ENCODE measurements at regions not wholly inside any gene's neighbourhood (a gene's known extent, or its start where the extent isn't known, plus 50 kb on each side); places are given as distances from the start of the nearest gene placed in this dataset.

DNA sequence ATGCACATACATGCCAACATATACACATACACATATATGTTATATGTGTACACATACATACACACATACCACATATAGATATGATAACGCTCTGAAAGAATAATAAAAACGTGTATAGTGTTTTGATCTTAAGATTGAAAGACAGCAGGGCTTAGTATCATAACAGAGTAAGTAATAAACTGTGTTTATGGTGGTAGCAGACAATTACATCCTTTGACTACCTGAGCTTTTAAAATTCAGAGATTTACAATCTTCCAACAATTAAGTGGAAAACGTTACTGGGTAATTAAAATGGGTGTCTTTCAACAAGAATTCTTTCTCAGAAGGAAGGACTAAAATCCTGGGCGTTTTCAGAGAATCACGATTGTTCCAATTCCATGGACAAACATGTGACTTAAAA lies 552.4 kb downstream of the EPHA4 start:
- no peaks in the 10 kb centered on the region for H3K36me3 ChIP-seq (ENCODE audit: insufficient read depth, low read depth, low read length)
- H3K27me3 ChIP-seq (ENCODE audit: insufficient read depth, low read length), result no peaks in the 10 kb centered on the region
- H3K4me3 ChIP-seq (ENCODE audit: low read length), result no peak overlapping the region
- H3K9me3 ChIP-seq (ENCODE audit: insufficient read depth, low read depth, low read length), result no peaks in the 10 kb centered on the region
- H3K9ac ChIP-seq (ENCODE audit: low read depth, low read length), result no peak overlapping the region
- no peaks in the 10 kb centered on the region; the same call in 1 of the 2 replicates for H3K4me1 ChIP-seq (ENCODE audit: insufficient read depth, low read length)
- no peak overlapping the region for H3K27ac ChIP-seq (ENCODE audit: low read length)

DNA sequence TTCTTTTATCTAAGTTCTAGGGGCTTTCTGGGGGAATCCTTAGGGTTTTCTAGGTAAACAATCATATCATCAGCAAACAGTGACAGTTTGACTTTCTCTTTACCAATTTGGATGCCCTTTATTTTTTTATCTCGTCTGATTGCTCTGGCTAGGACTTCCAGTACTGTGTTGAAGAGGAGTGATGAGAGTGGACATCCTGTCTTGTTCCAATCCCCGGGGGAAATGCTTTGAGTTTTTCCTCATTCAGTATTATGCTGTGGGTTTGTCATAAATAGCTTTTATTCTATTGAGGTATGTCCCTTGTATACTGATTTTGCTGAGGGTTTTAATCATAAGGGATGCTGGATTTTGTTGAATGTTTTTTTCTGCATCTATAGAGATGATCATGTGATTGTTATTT lies 549.5 kb downstream of the EPHA4 start:
- H3K27ac ChIP-seq (ENCODE audit: low read length), result no peak overlapping the region
- no peaks in the 10 kb centered on the region; the same call in 1 of the 2 replicates for H3K4me1 ChIP-seq (ENCODE audit: insufficient read depth, low read length)
- no peaks in the 10 kb centered on the region for H3K27me3 ChIP-seq (ENCODE audit: insufficient read depth, low read length)
- H3K36me3 ChIP-seq (ENCODE audit: insufficient read depth, low read depth, low read length), result no peaks in the 10 kb centered on the region
- H3K4me3 ChIP-seq (ENCODE audit: low read length), result no peak overlapping the region
- H3K9ac ChIP-seq (ENCODE audit: low read depth, low read length), result no peak overlapping the region
- H3K9me3 ChIP-seq (ENCODE audit: insufficient read depth, low read depth, low read length), result no peaks in the 10 kb centered on the region

DNA sequence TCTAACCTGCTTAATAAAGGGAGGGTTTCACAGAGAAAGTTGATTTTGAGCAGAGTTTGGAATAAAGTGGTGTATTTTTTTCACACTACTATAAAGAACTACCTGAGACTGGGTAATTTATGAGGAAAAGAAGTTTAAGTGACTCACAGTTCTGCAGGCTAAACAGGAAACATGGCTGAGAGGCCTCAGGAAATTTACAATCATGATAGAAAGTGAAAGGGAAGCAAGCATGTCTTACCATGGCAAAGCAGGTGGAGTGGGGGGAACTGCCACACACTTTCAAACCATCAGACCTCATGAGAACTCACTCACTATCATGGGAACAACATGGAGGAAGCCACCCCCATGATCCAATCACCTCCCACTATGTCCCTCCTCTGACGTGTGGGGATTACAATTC lies 546.7 kb downstream of the EPHA4 start:
- H3K36me3 ChIP-seq (ENCODE audit: insufficient read depth, low read depth, low read length), result no peaks in the 10 kb centered on the region
- no peaks in the 10 kb centered on the region for H3K9me3 ChIP-seq (ENCODE audit: insufficient read depth, low read depth, low read length)
- no peaks in the 10 kb centered on the region for H3K4me1 ChIP-seq (ENCODE audit: insufficient read depth, low read length)
- H3K27me3 ChIP-seq (ENCODE audit: insufficient read depth, low read length), result no peaks in the 10 kb centered on the region
- no peak overlapping the region for H3K27ac ChIP-seq (ENCODE audit: low read length)
- H3K4me3 ChIP-seq (ENCODE audit: low read length), result no peak overlapping the region
- no peak overlapping the region for H3K9ac ChIP-seq (ENCODE audit: low read depth, low read length)

DNA sequence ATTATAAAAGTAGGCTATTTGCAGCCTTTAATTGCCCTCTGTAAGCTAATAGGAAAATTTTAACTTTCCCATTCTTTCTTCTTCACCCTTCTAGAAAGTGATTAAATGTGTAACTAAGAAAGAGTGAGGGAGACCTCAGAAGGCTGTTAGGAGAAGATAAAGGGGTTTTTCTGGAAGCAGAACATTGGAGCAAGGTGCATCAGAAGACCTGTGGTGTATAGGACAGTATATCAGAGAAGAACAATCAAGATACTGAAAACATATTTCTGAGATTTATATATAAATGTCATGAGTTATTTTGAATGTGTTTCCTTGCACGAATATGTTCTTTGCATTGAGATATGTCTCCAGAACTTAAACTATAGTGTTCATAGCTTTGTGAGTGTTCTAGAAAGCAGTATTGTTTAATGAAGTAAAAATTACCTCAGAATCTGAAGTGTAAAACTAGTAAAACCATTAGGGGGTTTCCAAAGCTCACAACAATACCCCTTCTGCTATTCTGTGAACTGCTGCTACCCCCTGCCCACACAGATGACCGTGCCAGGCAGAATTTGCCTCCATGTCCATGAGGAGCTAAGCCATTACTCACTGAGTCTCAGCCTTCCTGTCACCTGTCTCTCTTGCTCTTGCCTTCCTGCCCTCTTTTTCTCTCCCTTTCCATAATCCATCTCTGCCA lies 537.9 kb downstream of the EPHA4 start:
- Histone ChIP-seq H3K9ac (ENCODE audit: low read depth, low read length) (no peak overlapping the region), H3K4me1 (ENCODE audit: insufficient read depth, low read length) (no peaks in the 10 kb centered on the region), H3K9me3 (ENCODE audit: insufficient read depth, low read depth, low read length) (no peaks in the 10 kb centered on the region), H3K4me3 (ENCODE audit: low read length) (no peak overlapping the region), H3K27ac (ENCODE audit: low read length) (no peak overlapping the region), H3K36me3 (ENCODE audit: insufficient read depth, low read depth, low read length) (no peaks in the 10 kb centered on the region), H3K27me3 (ENCODE audit: insufficient read depth, low read length) (no peaks in the 10 kb centered on the region)

DNA sequence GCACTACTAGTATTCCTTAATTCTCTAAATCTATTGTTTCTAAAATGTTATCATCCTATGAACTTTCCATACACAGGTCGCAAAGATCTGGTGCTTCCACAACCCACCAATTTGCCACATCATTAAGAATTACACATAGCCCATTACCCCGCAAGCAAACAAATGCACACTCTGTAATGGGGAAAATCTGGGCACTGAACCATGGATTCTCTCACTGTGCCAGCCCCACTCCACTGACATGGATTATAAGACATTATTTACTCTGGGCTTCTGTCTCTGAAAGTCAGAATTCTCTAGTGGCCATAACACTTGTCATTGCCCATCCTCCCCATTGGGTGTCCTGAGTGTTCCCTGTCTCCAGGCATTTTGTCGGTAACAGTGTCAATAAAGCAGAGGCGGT lies 537.1 kb downstream of the EPHA4 start:
- Histone ChIP-seq H3K9me3 (ENCODE audit: insufficient read depth, low read depth, low read length) (no peaks in the 10 kb centered on the region), H3K4me1 (ENCODE audit: insufficient read depth, low read length) (no peaks in the 10 kb centered on the region), H3K27me3 (ENCODE audit: insufficient read depth, low read length) (no peaks in the 10 kb centered on the region), H3K9ac (ENCODE audit: low read depth, low read length) (no peak overlapping the region), H3K4me3 (ENCODE audit: low read length) (no peak overlapping the region), H3K36me3 (ENCODE audit: insufficient read depth, low read depth, low read length) (no peaks in the 10 kb centered on the region), H3K27ac (ENCODE audit: low read length) (no peak overlapping the region)

DNA sequence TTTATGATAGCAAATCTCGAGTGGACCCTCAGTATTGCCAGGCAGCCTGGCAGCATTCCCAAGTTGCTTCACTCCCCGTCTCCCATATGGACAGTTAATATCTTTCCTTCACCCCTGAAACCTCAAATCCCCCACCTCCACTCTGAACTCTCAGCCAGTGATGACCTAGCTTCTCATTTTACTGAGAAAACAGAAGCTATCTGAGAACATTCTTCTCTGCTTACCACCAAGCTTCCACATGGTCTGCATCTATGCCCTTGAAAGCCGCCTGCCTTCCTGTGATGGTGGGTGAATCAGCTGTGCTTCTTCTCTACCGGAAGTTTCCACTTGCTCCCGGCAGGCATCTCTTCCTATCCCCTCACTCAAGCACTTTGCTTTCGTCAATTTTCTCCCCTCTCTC lies 529.2 kb downstream of the EPHA4 start:
- H3K4me1 ChIP-seq (ENCODE audit: insufficient read depth, low read length), result no peaks in the 10 kb centered on the region
- no peak overlapping the region for H3K27ac ChIP-seq (ENCODE audit: low read length)
- H3K9me3 ChIP-seq (ENCODE audit: insufficient read depth, low read depth, low read length), result no peaks in the 10 kb centered on the region
- H3K27me3 ChIP-seq (ENCODE audit: insufficient read depth, low read length), result no peaks in the 10 kb centered on the region
- no peak overlapping the region for H3K9ac ChIP-seq (ENCODE audit: low read depth, low read length)
- no peaks in the 10 kb centered on the region for H3K36me3 ChIP-seq (ENCODE audit: insufficient read depth, low read depth, low read length)
- no peak overlapping the region for H3K4me3 ChIP-seq (ENCODE audit: low read length)

DNA sequence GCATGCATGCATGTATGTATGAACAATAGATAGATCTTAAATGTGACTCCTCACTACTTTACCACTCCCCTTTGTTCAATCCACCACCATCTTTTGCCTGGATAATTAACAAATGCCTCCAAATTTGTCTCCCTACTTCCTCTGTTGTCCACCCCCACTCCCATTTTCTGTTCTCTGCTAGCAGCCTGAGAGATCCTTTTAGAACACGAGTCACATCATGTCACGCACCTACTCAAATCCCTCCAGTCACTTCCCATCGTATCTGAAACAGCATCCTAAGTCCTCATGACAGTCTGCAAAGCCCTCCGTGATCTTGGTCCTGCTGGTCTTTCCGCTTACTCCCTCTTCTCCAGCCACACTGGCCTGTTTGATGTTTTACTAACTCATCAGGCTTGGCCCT lies 527.3 kb downstream of the EPHA4 start:
- H3K36me3 ChIP-seq (ENCODE audit: insufficient read depth, low read depth, low read length), result no peaks in the 10 kb centered on the region
- H3K27me3 ChIP-seq (ENCODE audit: insufficient read depth, low read length), result no peaks in the 10 kb centered on the region
- no peak overlapping the region for H3K4me3 ChIP-seq (ENCODE audit: low read length)
- H3K4me1 ChIP-seq (ENCODE audit: insufficient read depth, low read length), result no peaks in the 10 kb centered on the region
- H3K9me3 ChIP-seq (ENCODE audit: insufficient read depth, low read depth, low read length), result no peaks in the 10 kb centered on the region
- no peak overlapping the region for H3K9ac ChIP-seq (ENCODE audit: low read depth, low read length)
- no peak overlapping the region for H3K27ac ChIP-seq (ENCODE audit: low read length)

DNA sequence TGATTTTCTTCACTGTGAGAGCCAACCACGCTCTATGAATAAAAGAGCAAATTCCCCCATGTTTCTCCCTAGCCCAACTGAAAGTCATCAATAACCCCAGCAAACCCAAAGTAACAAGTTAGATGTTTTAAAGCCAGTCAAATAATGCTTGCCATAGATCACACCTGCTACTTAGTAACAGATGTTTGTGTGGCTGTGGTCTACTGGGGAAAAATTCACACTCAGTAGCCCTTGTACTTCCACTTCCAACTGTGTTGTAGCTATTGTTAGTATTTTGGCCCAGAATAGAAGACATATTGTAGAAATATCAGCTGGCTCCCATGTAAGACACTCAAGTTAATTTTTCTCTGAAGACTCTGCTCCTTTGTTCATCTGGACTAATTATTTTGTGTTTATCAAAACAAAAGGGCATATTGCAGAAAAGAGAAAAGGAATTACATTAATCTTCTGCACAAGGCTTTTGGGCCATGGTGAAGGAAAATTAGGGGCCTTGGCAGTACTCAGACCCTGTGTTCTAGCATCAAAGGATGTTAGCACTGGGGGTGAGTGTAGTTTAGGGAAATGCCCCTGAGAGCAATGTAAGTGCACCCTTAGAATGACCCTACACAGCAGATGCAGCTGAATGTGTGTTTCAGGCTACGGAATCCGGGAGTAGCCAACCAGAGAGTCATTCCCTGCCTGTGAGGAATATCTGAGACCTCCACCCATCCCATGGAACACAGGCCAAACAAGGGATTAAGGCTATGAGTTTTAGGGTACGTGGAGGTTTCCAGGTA lies 521.9 kb downstream of the EPHA4 start:
- H3K9ac ChIP-seq (ENCODE audit: low read depth, low read length), result no peak overlapping the region
- H3K4me3 ChIP-seq (ENCODE audit: low read length), result no peak overlapping the region
- H3K9me3 ChIP-seq (ENCODE audit: insufficient read depth, low read depth, low read length), result no peaks in the 10 kb centered on the region
- no peaks in the 10 kb centered on the region for H3K27me3 ChIP-seq (ENCODE audit: insufficient read depth, low read length)
- no peaks in the 10 kb centered on the region for H3K36me3 ChIP-seq (ENCODE audit: insufficient read depth, low read depth, low read length)
- H3K27ac ChIP-seq (ENCODE audit: low read length), result no peak overlapping the region
- no peaks in the 10 kb centered on the region for H3K4me1 ChIP-seq (ENCODE audit: insufficient read depth, low read length)

DNA sequence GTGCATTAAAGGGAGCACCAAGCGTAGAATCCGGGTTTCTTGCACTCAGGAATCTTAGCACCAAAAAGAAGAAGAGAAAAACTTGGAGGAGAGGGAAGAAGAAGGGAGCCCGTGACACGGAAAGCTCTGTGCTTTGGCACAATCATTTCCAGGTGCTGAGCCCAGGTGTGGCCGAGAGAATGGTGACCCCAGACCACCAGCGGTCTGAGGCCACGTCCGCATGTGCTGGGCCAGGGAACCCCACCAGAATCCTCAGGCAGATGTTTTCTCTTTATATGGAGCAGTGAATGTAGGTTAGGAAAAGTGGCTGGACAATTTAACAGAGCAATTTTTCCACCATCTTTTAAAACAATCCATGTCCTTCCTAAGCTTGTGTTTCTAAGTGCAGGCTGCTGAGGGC lies 520.9 kb downstream of the EPHA4 start:
- Histone ChIP-seq H3K27ac (ENCODE audit: low read length) (no peak overlapping the region), H3K4me3 (ENCODE audit: low read length) (no peak overlapping the region), H3K36me3 (ENCODE audit: insufficient read depth, low read depth, low read length) (no peaks in the 10 kb centered on the region), H3K9me3 (ENCODE audit: insufficient read depth, low read depth, low read length) (no peaks in the 10 kb centered on the region), H3K9ac (ENCODE audit: low read depth, low read length) (no peak overlapping the region), H3K4me1 (ENCODE audit: insufficient read depth, low read length) (no peaks in the 10 kb centered on the region), H3K27me3 (ENCODE audit: insufficient read depth, low read length) (no peaks in the 10 kb centered on the region)

DNA sequence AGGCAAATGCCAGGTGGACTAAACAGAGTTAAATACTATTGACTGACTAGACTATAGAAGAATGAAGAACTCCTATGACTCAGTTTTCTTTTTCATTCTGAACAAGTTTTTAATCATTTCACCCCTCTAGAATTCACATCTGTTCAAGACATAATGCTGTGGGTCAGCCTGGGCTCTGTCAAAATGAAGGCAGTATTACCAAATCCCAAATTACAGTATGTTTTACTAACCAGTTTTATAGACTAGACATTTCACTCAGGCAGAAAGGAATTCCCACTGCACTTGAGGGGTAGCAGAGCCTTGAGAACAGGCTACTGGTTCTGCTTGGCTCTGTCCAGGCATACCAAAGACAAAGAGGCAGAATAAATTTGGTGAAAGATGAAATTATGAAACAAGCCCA lies 511.7 kb downstream of the EPHA4 start:
- no peaks in the 10 kb centered on the region for H3K27me3 ChIP-seq (ENCODE audit: insufficient read depth, low read length)
- no peak overlapping the region for H3K9ac ChIP-seq (ENCODE audit: low read depth, low read length)
- H3K9me3 ChIP-seq (ENCODE audit: insufficient read depth, low read depth, low read length), result peaks cover 12% of the 10 kb centered on the region
- H3K36me3 ChIP-seq (ENCODE audit: insufficient read depth, low read depth, low read length), result no peaks in the 10 kb centered on the region
- H3K4me3 ChIP-seq (ENCODE audit: low read length), result no peak overlapping the region
- no peaks in the 10 kb centered on the region for H3K4me1 ChIP-seq (ENCODE audit: insufficient read depth, low read length)
- no peak overlapping the region for H3K27ac ChIP-seq (ENCODE audit: low read length)

DNA sequence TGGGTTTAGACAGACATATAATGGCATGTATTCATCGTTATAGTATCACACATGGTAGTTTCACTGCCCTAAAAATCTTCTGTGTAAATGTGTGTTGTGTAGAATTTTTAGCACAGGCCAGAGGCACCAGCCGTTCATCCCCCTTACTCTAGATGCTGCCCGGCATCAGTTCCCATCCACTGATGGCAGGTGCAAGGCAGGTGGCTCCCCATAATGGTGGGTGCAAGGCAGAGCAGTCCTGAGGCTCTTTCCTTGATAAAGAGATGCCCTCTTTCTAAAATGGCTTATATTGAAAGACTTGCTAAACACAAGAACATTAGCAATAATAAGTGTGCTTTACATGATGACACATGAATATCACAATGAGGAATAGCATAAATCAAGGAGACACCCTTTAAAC lies 508.5 kb downstream of the EPHA4 start:
- no peaks in the 10 kb centered on the region for H3K36me3 ChIP-seq (ENCODE audit: insufficient read depth, low read depth, low read length)
- H3K4me3 ChIP-seq (ENCODE audit: low read length), result no peak overlapping the region
- no peaks in the 10 kb centered on the region for H3K4me1 ChIP-seq (ENCODE audit: insufficient read depth, low read length)
- no peaks in the 10 kb centered on the region for H3K9me3 ChIP-seq (ENCODE audit: insufficient read depth, low read depth, low read length)
- no peak overlapping the region for H3K27ac ChIP-seq (ENCODE audit: low read length)
- H3K9ac ChIP-seq (ENCODE audit: low read depth, low read length), result no peak overlapping the region
- no peaks in the 10 kb centered on the region for H3K27me3 ChIP-seq (ENCODE audit: insufficient read depth, low read length)

DNA sequence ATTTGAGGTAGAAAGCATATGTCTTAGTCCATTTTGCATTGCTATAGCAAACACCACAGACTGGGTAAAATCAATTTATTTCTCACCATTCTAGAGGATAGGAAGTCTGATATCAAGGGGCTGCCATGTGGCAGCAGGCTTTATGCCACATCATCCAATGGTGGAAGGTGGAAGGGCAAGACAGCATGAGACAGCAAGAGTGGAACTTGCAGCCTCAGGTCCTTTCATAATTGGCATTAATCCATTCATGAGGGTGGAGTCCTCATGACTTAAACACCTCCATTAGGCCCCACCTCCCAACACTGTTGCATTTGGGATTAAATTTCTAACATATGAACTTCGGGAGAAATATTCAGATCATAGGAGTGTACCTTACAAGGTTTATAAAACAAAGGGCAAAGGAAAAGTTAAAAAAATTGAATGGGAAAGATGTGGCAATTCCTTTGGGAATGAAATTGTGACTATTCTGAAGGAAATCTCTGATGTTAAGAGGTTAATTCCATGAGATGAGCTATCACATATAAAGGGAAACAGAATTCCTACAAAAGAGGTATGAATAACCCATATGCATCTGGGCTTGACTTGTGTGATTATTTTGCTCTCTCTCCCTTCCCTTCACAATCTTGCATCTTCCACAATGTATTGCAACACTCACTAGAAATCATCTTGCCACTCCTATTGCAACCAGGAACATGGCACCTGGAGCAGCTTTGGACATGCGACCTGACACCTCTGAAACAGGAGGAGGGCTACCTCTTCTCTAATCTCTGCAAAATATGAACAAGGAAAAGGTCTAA lies 507.8 kb downstream of the EPHA4 start:
- no peak overlapping the region for H3K27ac ChIP-seq (ENCODE audit: low read length)
- no peak overlapping the region for H3K9ac ChIP-seq (ENCODE audit: low read depth, low read length)
- H3K36me3 ChIP-seq (ENCODE audit: insufficient read depth, low read depth, low read length), result no peaks in the 10 kb centered on the region
- no peaks in the 10 kb centered on the region for H3K4me1 ChIP-seq (ENCODE audit: insufficient read depth, low read length)
- no peaks in the 10 kb centered on the region for H3K9me3 ChIP-seq (ENCODE audit: insufficient read depth, low read depth, low read length)
- no peak overlapping the region for H3K4me3 ChIP-seq (ENCODE audit: low read length)
- H3K27me3 ChIP-seq (ENCODE audit: insufficient read depth, low read length), result no peaks in the 10 kb centered on the region
